ENCODE measurements at regions not wholly inside any gene's neighbourhood (a gene's known extent, or its start where the extent isn't known, plus 50 kb on each side); places are given as distances from the start of the nearest gene placed in this dataset.

DNA sequence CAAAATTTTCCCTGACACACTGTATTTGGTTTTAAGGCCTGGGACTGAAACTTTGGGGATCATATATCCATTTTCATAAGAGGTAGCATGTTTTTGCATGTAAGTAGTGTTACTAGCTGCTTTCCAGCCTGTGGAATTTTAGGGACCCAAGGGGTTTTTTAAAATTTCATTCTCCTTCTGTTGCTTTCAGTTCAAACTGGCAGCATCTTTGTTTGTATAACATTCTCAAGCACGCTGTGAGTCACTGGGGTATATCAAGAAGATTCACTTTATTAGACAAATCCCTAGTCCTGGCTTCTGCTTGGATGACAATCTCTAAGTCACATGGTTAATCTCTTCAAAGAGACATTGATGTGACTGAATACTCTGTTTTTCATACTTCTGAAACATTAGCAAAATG lies 479.0 kb downstream of the CYLC2 start:
- TF ChIP-seq CTCF (IDR thresholded peaks at IDR 0.05) (no peak), POLR2A (IDR thresholded peaks at IDR 0.05) (no peak)

All from right lobe of liver (tissue), 4 donors.